SH-SY5Y (cell line): ENCODE measurements at regions not wholly inside any gene's neighbourhood (a gene's known extent, or its start where the extent isn't known, plus 50 kb on each side); places are given as distances from the start of the nearest gene placed in this dataset.

Experiments
- GATA2 ChIP-seq: IDR thresholded peaks from 2 replicates; pipeline ENCODE4 v1.6.1; 2011; ENCODE audit warnings: mild to moderate bottlenecking, low read depth, low read length
- GATA3 ChIP-seq: IDR thresholded peaks from 2 replicates; pipeline ENCODE4 v1.6.1; 2011; ENCODE audit warnings: low read depth, mild to moderate bottlenecking, low read length, moderate library complexity

DNA sequence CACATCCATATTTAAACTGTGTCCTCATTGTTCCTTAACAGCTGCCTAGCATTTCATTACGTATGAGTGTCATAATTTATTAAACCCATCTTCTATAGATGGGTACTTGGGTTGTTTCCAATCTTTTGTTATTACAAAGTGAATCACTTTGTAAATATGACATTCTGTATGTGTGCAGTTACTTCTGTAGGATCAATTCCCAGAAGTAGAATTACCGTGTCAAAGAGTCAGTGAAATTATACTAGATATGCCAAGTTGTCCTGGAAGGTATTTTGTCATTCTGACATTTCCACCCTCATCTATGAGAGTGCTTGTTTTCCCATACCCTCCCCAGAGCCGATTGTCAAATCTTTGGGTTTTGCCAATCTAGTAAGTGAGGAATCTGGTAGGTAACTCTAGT lies 194.5 kb upstream of the APCDD1 start:
- TF ChIP-seq GATA3: no peak
- TF ChIP-seq GATA2: no peak
